ENCODE measurements at regions not wholly inside any gene's neighbourhood (a gene's known extent, or its start where the extent isn't known, plus 50 kb on each side); places are given as distances from the start of the nearest gene placed in this dataset.
"Not testable (repeated sequence)": the region's sequence is repeated elsewhere in the genome, so short reads cannot be mapped to it uniquely, and the experiment has no call there.

- not testable (repeated sequence) for TF ChIP-seq EZH2 (IDR thresholded peaks at IDR 0.05; ENCODE audit: borderline replicate concordance, low read length)
- TF ChIP-seq, protein P1, sequence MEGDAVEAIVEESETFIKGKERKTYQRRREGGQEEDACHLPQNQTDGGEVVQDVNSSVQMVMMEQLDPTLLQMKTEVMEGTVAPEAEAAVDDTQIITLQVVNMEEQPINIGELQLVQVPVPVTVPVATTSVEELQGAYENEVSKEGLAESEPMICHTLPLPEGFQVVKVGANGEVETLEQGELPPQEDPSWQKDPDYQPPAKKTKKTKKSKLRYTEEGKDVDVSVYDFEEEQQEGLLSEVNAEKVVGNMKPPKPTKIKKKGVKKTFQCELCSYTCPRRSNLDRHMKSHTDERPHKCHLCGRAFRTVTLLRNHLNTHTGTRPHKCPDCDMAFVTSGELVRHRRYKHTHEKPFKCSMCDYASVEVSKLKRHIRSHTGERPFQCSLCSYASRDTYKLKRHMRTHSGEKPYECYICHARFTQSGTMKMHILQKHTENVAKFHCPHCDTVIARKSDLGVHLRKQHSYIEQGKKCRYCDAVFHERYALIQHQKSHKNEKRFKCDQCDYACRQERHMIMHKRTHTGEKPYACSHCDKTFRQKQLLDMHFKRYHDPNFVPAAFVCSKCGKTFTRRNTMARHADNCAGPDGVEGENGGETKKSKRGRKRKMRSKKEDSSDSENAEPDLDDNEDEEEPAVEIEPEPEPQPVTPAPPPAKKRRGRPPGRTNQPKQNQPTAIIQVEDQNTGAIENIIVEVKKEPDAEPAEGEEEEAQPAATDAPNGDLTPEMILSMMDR (conservative IDR thresholded peaks at IDR 0.05 in 1 of 2, IDR thresholded peaks at IDR 0.05 in 1 of 2; ENCODE audit: extremely low read depth in 1 of 2, insufficient read depth in 1 of 2, low read depth in 1 of 2, low read length in 2 of 2), result not testable (repeated sequence)
Measured at GRCh38 chr13:22959859-22960258, 220.9 kb upstream of the SGCG start.

Measured in mammary epithelial cell (primary cell).